Omental fat pad (tissue), 3 donors: ENCODE measurements at regions not wholly inside any gene's neighbourhood (a gene's known extent, or its start where the extent isn't known, plus 50 kb on each side); places are given as distances from the start of the nearest gene placed in this dataset. TPM values are rescaled to one million over a fixed set of nuclear protein-coding genes. Genes with fewer than 3 reads are reported as not detected.
"Not testable (repeated sequence)": the region's sequence is repeated elsewhere in the genome, so short reads cannot be mapped to it uniquely, and the experiment has no call there.

Experiments
- ATAC-seq: fragments of 150-250 bp; one replicate; pipeline ENCODE4 v1.9.1; 2016; ENCODE audit warnings: mild to moderate bottlenecking, moderate library complexity; ENCODE audit not compliant: low FRiP score
- DNase-seq: peaks from one replicate; pipeline ENCODE4 v3.0.0-alpha.2; 2019; ENCODE audit warnings: low spot score
- CTCF ChIP-seq, 3 donors: fragments of 450-650 bp; IDR thresholded peaks; one replicate each; pipeline ENCODE4 v1.5.1; 2016 to 2017; ENCODE audit warnings: antibody characterized with exemption in 3 of 3, mild to moderate bottlenecking in 3 of 3, moderate library complexity in 2 of 3
- small RNA-seq: library from RNA; depleted of rRNA; stranded (forward); fragments of <200 nt; gene quantifications from one replicate; pipeline ENCODE3, GENCODE V24; 2016

- no peak for TF ChIP-seq CTCF (IDR thresholded peaks at IDR 0.05)
- ATAC-seq: no peak
- DNase-seq: no peak
These were observed 409.8 kb downstream of the NTRK2 start for GRCh38 chr9:85079349-85079748.

GRCh38 chr9:85077944-85078343 lies 408.4 kb downstream of the NTRK2 start:
- DNase-seq: no peak
- no peak for ATAC-seq
- TF ChIP-seq CTCF (IDR thresholded peaks at IDR 0.05): no peak

- ATAC-seq, DNase-seq: not testable (repeated sequence)
These were observed 407.6 kb downstream of the NTRK2 start for GRCh38 chr9:85077146-85077545.

Small RNA genes lying in the stretch of these regions (small RNA-seq; reads per million reads assigned to genes)
- not detected for gene UBE2V1P10
